ENCODE measurements at regions not wholly inside any gene's neighbourhood (a gene's known extent, or its start where the extent isn't known, plus 50 kb on each side); places are given as distances from the start of the nearest gene placed in this dataset.
"Not testable (repeated sequence)": the region's sequence is repeated elsewhere in the genome, so short reads cannot be mapped to it uniquely, and the experiment has no call there.

- H3K27me3 ChIP-seq; in situ Hi-C loops (cut with MboI; ENCODE audit: low pct_ligation_motif_present in 1 of 4, low pct_unique_long_range_greater_than_20kb in 1 of 4, low sequenced_read_pairs in 3 of 4); H3K9me3 ChIP-seq; H3K36me3 ChIP-seq; H3K27ac ChIP-seq; H3K4me3 ChIP-seq; DNase-seq; intact Hi-C loops (cut with DNase I; ENCODE audit: low total_unique reads): not testable (repeated sequence)
- WGBS, 2 donors (ENCODE audit: low coverage in 1 of 2): 41 to 64% methylated on average over 2 to 6 of the region's 6 CpGs
- peaks cover 0 to 16% (median 10%) of the 10 kb centered on the region in 4 donors for H3K4me1 ChIP-seq
Observed at GRCh38 chr2:234693191-234693590, 196.3 kb upstream of the ARL4C start.

- no peaks in the 10 kb centered on the region for H3K27me3 ChIP-seq
- peaks cover 1 to 6% of the 10 kb centered on the region in 2 donors for H3K9me3 ChIP-seq
- in situ Hi-C loops (cut with MboI; ENCODE audit: low pct_ligation_motif_present in 1 of 4, low pct_unique_long_range_greater_than_20kb in 1 of 4, low sequenced_read_pairs in 3 of 4): no loop called here
- 44 to 54% methylated on average over 6 of the region's 6 CpGs for WGBS, 2 donors (ENCODE audit: low coverage in 1 of 2)
- H3K4me3 ChIP-seq: no peak overlapping the region
- H3K36me3 ChIP-seq: no peaks in the 10 kb centered on the region
- peaks cover 0 to 16% (median 10%) of the 10 kb centered on the region in 4 donors for H3K4me1 ChIP-seq
- intact Hi-C loops (cut with DNase I; ENCODE audit: low total_unique reads): no loop called here
- TF ChIP-seq EP300 (IDR thresholded peaks at IDR 0.05; ENCODE audit: low read depth) (no peak), POLR2A (IDR thresholded peaks at IDR 0.05) (no peak), POLR2AphosphoS5 (IDR thresholded peaks at IDR 0.05) (no peak), CTCF (IDR thresholded peaks at IDR 0.05) (no peak)
- no peak overlapping the region for H3K27ac ChIP-seq
- DNase-seq: no peak
Observed at GRCh38 chr2:234691968-234692955, 195.4 kb upstream of the ARL4C start.

- in situ Hi-C loops (cut with MboI; ENCODE audit: low pct_ligation_motif_present in 1 of 4, low pct_unique_long_range_greater_than_20kb in 1 of 4, low sequenced_read_pairs in 3 of 4) (no loop called here), intact Hi-C loops (cut with DNase I; ENCODE audit: low total_unique reads) (no loop called here)
- no peak overlapping the region for H3K4me3 ChIP-seq
- H3K27ac ChIP-seq: no peak overlapping the region
- TF ChIP-seq CTCF (IDR thresholded peaks at IDR 0.05) (no peak), EP300 (IDR thresholded peaks at IDR 0.05; ENCODE audit: low read depth) (no peak), POLR2A (IDR thresholded peaks at IDR 0.05) (no peak), POLR2AphosphoS5 (IDR thresholded peaks at IDR 0.05) (no peak)
- H3K9me3 ChIP-seq: no peaks in the 10 kb centered on the region
- H3K27me3 ChIP-seq: no peaks in the 10 kb centered on the region
- WGBS, 2 donors (ENCODE audit: low coverage in 1 of 2): 13 to 22% methylated on average over 7 of the region's 7 CpGs
- H3K36me3 ChIP-seq: no peaks in the 10 kb centered on the region
- no peak for DNase-seq
- peaks cover 0 to 16% (median 10%) of the 10 kb centered on the region in 4 donors for H3K4me1 ChIP-seq
Observed at GRCh38 chr2:234691214-234691575, 194.3 kb upstream of the ARL4C start.

- 13 to 18% methylated on average over 5 to 8 of the region's 8 CpGs for WGBS, 2 donors (ENCODE audit: low coverage in 1 of 2)
- no peaks in the 10 kb centered on the region for H3K9me3 ChIP-seq
- H3K27me3 ChIP-seq: no peaks in the 10 kb centered on the region
- H3K27ac ChIP-seq: no peak overlapping the region
- H3K4me1 ChIP-seq: peaks cover 0 to 16% (median 10%) of the 10 kb centered on the region in 4 donors
- no peak overlapping the region for H3K4me3 ChIP-seq
- no peaks in the 10 kb centered on the region for H3K36me3 ChIP-seq
- TF ChIP-seq POLR2A (IDR thresholded peaks at IDR 0.05) (no peak), EP300 (IDR thresholded peaks at IDR 0.05; ENCODE audit: low read depth) (no peak), CTCF (IDR thresholded peaks at IDR 0.05) (no peak), POLR2AphosphoS5 (IDR thresholded peaks at IDR 0.05) (no peak)
- intact Hi-C loops (cut with DNase I; ENCODE audit: low total_unique reads) (no loop called here), in situ Hi-C loops (cut with MboI; ENCODE audit: low pct_ligation_motif_present in 1 of 4, low pct_unique_long_range_greater_than_20kb in 1 of 4, low sequenced_read_pairs in 3 of 4) (no loop called here)
- DNase-seq: no peak
Observed at GRCh38 chr2:234690569-234691213, 193.8 kb upstream of the ARL4C start.

Data from transverse colon (tissue), 4 donors.